ENCODE measurements at regions not wholly inside any gene's neighbourhood (a gene's known extent, or its start where the extent isn't known, plus 50 kb on each side); places are given as distances from the start of the nearest gene placed in this dataset.

- Histone ChIP-seq H4K20me1 (ENCODE audit: insufficient read depth, low read length) (no peaks in the 10 kb centered on the region), H2AK5ac (ENCODE audit: low read depth, low read length) (no peak overlapping the region), H3K36me3 (ENCODE audit: control insufficient read depth, insufficient read depth, low read length) (no peaks in the 10 kb centered on the region), H4K5ac (ENCODE audit: low read depth, low read length) (no peak overlapping the region), H4K8ac (ENCODE audit: low read depth in 2 of 2, low read length in 2 of 2) (no peak overlapping the region), H3K27me3 (ENCODE audit: control insufficient read depth, insufficient read depth, low read length) (no peaks in the 10 kb centered on the region), H4K91ac (ENCODE audit: insufficient read depth, low read depth, low read length) (no peak overlapping the region), H3K79me1 (ENCODE audit: low read depth in 1 of 2, low read length in 2 of 2) (no peaks in the 10 kb centered on the region), H3K18ac (ENCODE audit: low read depth, low read length) (no peak overlapping the region), H3K4me3 (ENCODE audit: insufficient read depth, low read depth, low read length) (no peak overlapping the region), H2BK120ac (ENCODE audit: low read depth, low read length) (no peak overlapping the region), H3K9me3 (ENCODE audit: control insufficient read depth, insufficient read depth, low read length) (no peaks in the 10 kb centered on the region), H2BK20ac (ENCODE audit: low read depth, low read length) (no peak overlapping the region), H2BK5ac (ENCODE audit: low read depth, low read length, poor library complexity, severe bottlenecking) (no peak overlapping the region), H3K14ac (replicated peaks; ENCODE audit: low read depth, low read length) (no peak overlapping the region), H3K4ac (ENCODE audit: low read depth, low read length) (no peak overlapping the region), H3K4me1 (ENCODE audit: control insufficient read depth, insufficient read depth, low read length) (no peaks in the 10 kb centered on the region), H2AK9ac (replicated peaks; ENCODE audit: low read depth, low read length, poor library complexity) (no peak overlapping the region), H3K9me1 (ENCODE audit: insufficient read depth, low read length) (no peaks in the 10 kb centered on the region), H3K9ac (ENCODE audit: low read depth, low read length) (no peak overlapping the region), H3K56ac (ENCODE audit: extremely low read depth, insufficient read depth, low read length) (no peak overlapping the region), H3K4me2 (ENCODE audit: low read depth, low read length) (no peak overlapping the region), H3K27ac (ENCODE audit: insufficient read depth, low read length) (no peak overlapping the region), H2BK15ac (ENCODE audit: low read depth, low read length) (no peak overlapping the region), H3K23ac (ENCODE audit: low read depth, low read length) (no peak overlapping the region), H2AFZ (replicated peaks; ENCODE audit: low read length, poor library complexity) (no peak overlapping the region)
- ChIA-PET CTCF (no interaction called here), POLR2A (ENCODE audit: unreplicated experiment) (no interaction called here)
- no TSS peak for BruUV-seq (replicated peaks)
- in situ Hi-C loops (cut with MboI; ENCODE audit: low sequenced_read_pairs): no loop called here
- no CpG with 5 or more reads among the region's 1 CpG for WGBS, 2 experiments (ENCODE audit: extremely low coverage in 2 of 2, insufficient read length in 1 of 2)
- TF ChIP-seq RAD21 (IDR thresholded peaks at IDR 0.05; ENCODE audit: low read length) (no peak), MAZ (IDR thresholded peaks at IDR 0.05; ENCODE audit: borderline replicate concordance, low read depth, low read length) (no peak), ELK1 (IDR thresholded peaks at IDR 0.05; ENCODE audit: borderline replicate concordance, low read depth, low read length) (no peak), POLR2A (IDR thresholded peaks at IDR 0.05; ENCODE audit: low read depth, low read length) (no peak), CEBPB (IDR thresholded peaks at IDR 0.05; ENCODE audit: low read depth, low read length) (no peak), NFE2L2 (IDR thresholded peaks at IDR 0.05; ENCODE audit: low read depth, low read length) (no peak), CHD1 (IDR thresholded peaks at IDR 0.05; ENCODE audit: low read depth, low read length) (no peak), MAFK (IDR thresholded peaks at IDR 0.05; ENCODE audit: low read depth, low read length) (no peak), FOS (IDR thresholded peaks at IDR 0.05; ENCODE audit: low read depth, low read length) (no peak), BHLHE40 (IDR thresholded peaks at IDR 0.05; ENCODE audit: low read depth, low read length) (no peak), RFX5 (IDR thresholded peaks at IDR 0.05; ENCODE audit: low read depth, low read length) (no peak), SMC3 (IDR thresholded peaks at IDR 0.05; ENCODE audit: low read depth, low read length) (no peak), RCOR1 (IDR thresholded peaks at IDR 0.05; ENCODE audit: insufficient replicate concordance, low read length) (no peak), MXI1 (IDR thresholded peaks at IDR 0.05; ENCODE audit: borderline replicate concordance, low read depth, low read length) (no peak)
- TF ChIP-seq, protein P1, sequence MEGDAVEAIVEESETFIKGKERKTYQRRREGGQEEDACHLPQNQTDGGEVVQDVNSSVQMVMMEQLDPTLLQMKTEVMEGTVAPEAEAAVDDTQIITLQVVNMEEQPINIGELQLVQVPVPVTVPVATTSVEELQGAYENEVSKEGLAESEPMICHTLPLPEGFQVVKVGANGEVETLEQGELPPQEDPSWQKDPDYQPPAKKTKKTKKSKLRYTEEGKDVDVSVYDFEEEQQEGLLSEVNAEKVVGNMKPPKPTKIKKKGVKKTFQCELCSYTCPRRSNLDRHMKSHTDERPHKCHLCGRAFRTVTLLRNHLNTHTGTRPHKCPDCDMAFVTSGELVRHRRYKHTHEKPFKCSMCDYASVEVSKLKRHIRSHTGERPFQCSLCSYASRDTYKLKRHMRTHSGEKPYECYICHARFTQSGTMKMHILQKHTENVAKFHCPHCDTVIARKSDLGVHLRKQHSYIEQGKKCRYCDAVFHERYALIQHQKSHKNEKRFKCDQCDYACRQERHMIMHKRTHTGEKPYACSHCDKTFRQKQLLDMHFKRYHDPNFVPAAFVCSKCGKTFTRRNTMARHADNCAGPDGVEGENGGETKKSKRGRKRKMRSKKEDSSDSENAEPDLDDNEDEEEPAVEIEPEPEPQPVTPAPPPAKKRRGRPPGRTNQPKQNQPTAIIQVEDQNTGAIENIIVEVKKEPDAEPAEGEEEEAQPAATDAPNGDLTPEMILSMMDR (conservative IDR thresholded peaks at IDR 0.05; ENCODE audit: low read depth, low read length): no peak
- TF ChIP-seq, protein P2, sequence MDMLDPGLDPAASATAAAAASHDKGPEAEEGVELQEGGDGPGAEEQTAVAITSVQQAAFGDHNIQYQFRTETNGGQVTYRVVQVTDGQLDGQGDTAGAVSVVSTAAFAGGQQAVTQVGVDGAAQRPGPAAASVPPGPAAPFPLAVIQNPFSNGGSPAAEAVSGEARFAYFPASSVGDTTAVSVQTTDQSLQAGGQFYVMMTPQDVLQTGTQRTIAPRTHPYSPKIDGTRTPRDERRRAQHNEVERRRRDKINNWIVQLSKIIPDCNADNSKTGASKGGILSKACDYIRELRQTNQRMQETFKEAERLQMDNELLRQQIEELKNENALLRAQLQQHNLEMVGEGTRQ (IDR thresholded peaks at IDR 0.05; ENCODE audit: low read depth, low read length): no peak
- dilution Hi-C loops (cut with HindIII; ENCODE audit: low sequenced_read_pairs, unreplicated experiment): no loop called here
- ATAC-seq (ENCODE audit: low read depth) (no peak), DNase-seq (no peak)
- intact Hi-C loops (cut with micrococcal nuclease): loop anchor here (2.0 kb wide), 1 partner anchor 519 kb away; no protein-coding TSS in a partner anchor
These were observed 438.2 kb downstream of the TDRD15 start for GRCh38 chr2:21561965-21562364.

All from IMR-90 (cell line).